IPS-18c (cell line): ENCODE measurements at regions not wholly inside any gene's neighbourhood (a gene's known extent, or its start where the extent isn't known, plus 50 kb on each side); places are given as distances from the start of the nearest gene placed in this dataset.

Source experiments
- H3K4me3 ChIP-seq: 2 replicates; pipeline ENCODE4 v1.7.0; 2013; ENCODE audit warnings: low read depth, mild to moderate bottlenecking, low read length, moderate library complexity; ENCODE audit not compliant: insufficient read depth
- H3K9me3 ChIP-seq: one replicate; pipeline ENCODE4 v1.6.1; 2013; ENCODE audit warnings: mild to moderate bottlenecking, low read length, moderate library complexity; ENCODE audit not compliant: control insufficient read depth, insufficient read depth

GRCh38 chr10:62866451-62866850, 50.3 kb upstream of the EGR2 start:
- Histone ChIP-seq H3K9me3 (no peaks in the 10 kb centered on the region), H3K4me3 (no peak overlapping the region)
